GM12891 (cell line): ENCODE measurements at regions not wholly inside any gene's neighbourhood (a gene's known extent, or its start where the extent isn't known, plus 50 kb on each side); places are given as distances from the start of the nearest gene placed in this dataset.

Experiments
- DNase-seq: peaks from one replicate; pipeline ENCODE4 v3.0.0; 2011; ENCODE audit warnings: low spot score; ENCODE audit not compliant: insufficient read length
- FAIRE-seq: peaks from 2 replicates; lab custom pipeline; 2011; peaks lifted over from hg19 to GRCh38; lab: Jason Lieb, UNC
- PAX5 ChIP-seq: IDR thresholded peaks from 2 replicates; pipeline ENCODE4 v1.6.1; 2011; ENCODE audit warnings: low read length, moderate library complexity, mild to moderate bottlenecking; ENCODE audit not compliant: insufficient read depth, severe bottlenecking
- POLR2A ChIP-seq: IDR thresholded peaks from 2 replicates; pipeline ENCODE4 v1.6.1; 2011; ENCODE audit warnings: low read depth, low read length, control low read depth
- POLR2AphosphoS5 ChIP-seq: IDR thresholded peaks from 2 replicates; pipeline ENCODE4 v1.6.1; 2011; ENCODE audit warnings: low read depth, low read length, control low read depth
- POU2F2 ChIP-seq: IDR thresholded peaks from 2 replicates; pipeline ENCODE4 v1.6.1; 2011; ENCODE audit warnings: low read depth, mild to moderate bottlenecking, control low read depth, low read length, moderate library complexity
- SPI1 ChIP-seq: IDR thresholded peaks from 2 replicates; pipeline ENCODE4 v1.6.1; 2011; ENCODE audit warnings: low read depth, low read length, control low read depth
- TAF1 ChIP-seq: IDR thresholded peaks from 2 replicates; pipeline ENCODE4 v1.6.1; 2011; ENCODE audit warnings: low read depth, low read length, control low read depth

- no peak for TF ChIP-seq POU2F2
- no peak for TF ChIP-seq SPI1
- TF ChIP-seq POLR2AphosphoS5: no peak
- TF ChIP-seq POLR2A: no peak
- FAIRE-seq (no peak), DNase-seq (no peak)
Measured at GRCh38 chr5:2598503-2598902, 153.0 kb downstream of the IRX2 start.

GRCh38 chr5:2594701-2595100, 156.8 kb downstream of the IRX2 start:
- DNase-seq (no peak), FAIRE-seq (no peak)
- no peak for TF ChIP-seq PAX5
- TF ChIP-seq TAF1: no peak
- no peak for TF ChIP-seq SPI1
- TF ChIP-seq POLR2AphosphoS5: no peak
- no peak for TF ChIP-seq POU2F2
- no peak for TF ChIP-seq POLR2A

GRCh38 chr5:2592766-2593165, 158.7 kb downstream of the IRX2 start:
- DNase-seq (no peak), FAIRE-seq (no peak)
- no peak for TF ChIP-seq TAF1

GRCh38 chr5:2591777-2592453, 159.6 kb downstream of the IRX2 start:
- FAIRE-seq (no peak), DNase-seq (no peak)
- no peak for TF ChIP-seq TAF1
- no peak for TF ChIP-seq SPI1
- no peak for TF ChIP-seq POLR2A
- TF ChIP-seq POU2F2: no peak
- no peak for TF ChIP-seq POLR2AphosphoS5
- no peak for TF ChIP-seq PAX5

GRCh38 chr5:2588850-2589501, 162.5 kb downstream of the IRX2 start:
- DNase-seq: no peak
- TF ChIP-seq POLR2AphosphoS5: no peak
- TF ChIP-seq SPI1: no peak
- no peak for TF ChIP-seq TAF1
- TF ChIP-seq PAX5: no peak
- no peak for TF ChIP-seq POLR2A
- no peak for TF ChIP-seq POU2F2
- FAIRE-seq: no peak

- TF ChIP-seq POLR2AphosphoS5 (no peak), POLR2A (no peak), PAX5 (no peak), SPI1 (no peak), TAF1 (no peak), POU2F2 (no peak)
- DNase-seq: no peak
- no peak for FAIRE-seq
Measured at GRCh38 chr5:2587189-2588031, 164.1 kb downstream of the IRX2 start.

GRCh38 chr5:2586016-2586715, 165.3 kb downstream of the IRX2 start:
- DNase-seq: no peak
- no peak for TF ChIP-seq POLR2AphosphoS5
- no peak for TF ChIP-seq PAX5
- TF ChIP-seq SPI1: no peak
- no peak for TF ChIP-seq POU2F2
- TF ChIP-seq POLR2A: no peak
- TF ChIP-seq TAF1: no peak
- no peak for FAIRE-seq

GRCh38 chr5:2584579-2585269, 166.8 kb downstream of the IRX2 start:
- DNase-seq (no peak), FAIRE-seq (no peak)
- TF ChIP-seq POLR2A: no peak
- no peak for TF ChIP-seq TAF1
- TF ChIP-seq POLR2AphosphoS5: no peak
- TF ChIP-seq POU2F2: no peak
- TF ChIP-seq SPI1: no peak
- no peak for TF ChIP-seq PAX5

GRCh38 chr5:2582507-2582906, 169.0 kb downstream of the IRX2 start:
- no peak for FAIRE-seq
- DNase-seq: no peak
- TF ChIP-seq PAX5: no peak
- TF ChIP-seq POU2F2: no peak
- TF ChIP-seq POLR2AphosphoS5: no peak
- TF ChIP-seq TAF1: no peak
- TF ChIP-seq SPI1: no peak
- TF ChIP-seq POLR2A: no peak
